ENCODE measurements at regions not wholly inside any gene's neighbourhood (a gene's known extent, or its start where the extent isn't known, plus 50 kb on each side); places are given as distances from the start of the nearest gene placed in this dataset.

GRCh38 chr1:99482286-99482685 is 163.6 kb upstream of the PALMD start:
- Histone ChIP-seq H3K4me2 (replicated peaks; ENCODE audit: extremely low read depth, low read length, poor library complexity, severe bottlenecking) (no peak overlapping the region), H3K27ac (ENCODE audit: low read depth in 1 of 2, low read length in 2 of 2) (no peak overlapping the region), H2AFZ (ENCODE audit: insufficient read depth, low read depth, low read length, poor library complexity, severe bottlenecking) (no peak overlapping the region), H4K20me1 (ENCODE audit: insufficient read depth, low read length) (no peaks in the 10 kb centered on the region), H3K27me3 (ENCODE audit: control insufficient read depth in 2 of 2, insufficient read depth in 2 of 2, low read length in 2 of 2) (no peaks in the 10 kb centered on the region), H3K4me1 (ENCODE audit: control insufficient read depth in 1 of 2, insufficient read depth in 2 of 2, low read length in 2 of 2) (no peaks in the 10 kb centered on the region), H3K9me3 (replicated peaks in 1 of 2; ENCODE audit: control insufficient read depth in 1 of 2, insufficient read depth in 1 of 2, low read length in 2 of 2) (no peaks in the 10 kb centered on the region), H3K36me3 (replicated peaks in 1 of 2; ENCODE audit: control insufficient read depth in 1 of 2, insufficient read depth in 2 of 2, low read length in 2 of 2) (no peaks in the 10 kb centered on the region), H3K4me3 (replicated peaks in 1 of 3; ENCODE audit: low read depth in 2 of 3, low read length in 3 of 3) (no peak overlapping the region), H3K79me2 (ENCODE audit: insufficient read depth, low read length) (no peaks in the 10 kb centered on the region), H3K9ac (ENCODE audit: insufficient read depth, low read length, poor library complexity, severe bottlenecking) (no peak overlapping the region)
- TF ChIP-seq CTCF (IDR thresholded peaks at IDR 0.05) = no peak
- Mint-ChIP-seq H3K4me3 (no peak overlapping the region), H3K9me3 (no peaks in the 10 kb centered on the region), H3K4me1 (no peaks in the 10 kb centered on the region), H3K36me3 (no peaks in the 10 kb centered on the region), H3K27me3 (ENCODE audit: low read depth in 3 of 3) (peaks cover 0 to 1% (median 0%) of the 10 kb centered on the region in 3 donors), H3K27ac (no peak overlapping the region)
- intact Hi-C loops (cut with micrococcal nuclease) = no loop called here
- 100% methylated on average over 1 of the region's 2 CpGs for WGBS (ENCODE audit: insufficient coverage)
- no peak for DNase-seq

DNA sequence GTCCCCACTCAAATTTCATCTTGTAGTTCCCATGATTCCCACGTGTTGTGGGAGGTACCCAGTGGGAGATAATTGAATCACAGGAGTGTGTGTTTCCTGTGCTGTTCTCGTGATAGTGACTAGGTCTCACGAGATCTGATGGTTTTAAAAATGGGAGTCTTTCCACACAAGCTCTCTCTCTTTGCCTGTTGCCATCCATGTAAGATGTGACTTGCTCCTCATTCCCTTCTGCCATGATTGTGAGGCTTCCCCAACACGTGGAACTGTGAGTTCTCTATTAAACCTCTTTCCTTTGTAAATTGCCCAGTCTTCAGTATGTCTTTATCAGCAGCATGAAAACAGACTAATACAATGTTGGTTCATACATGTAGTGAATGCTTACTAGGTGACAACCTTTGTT is 163.2 kb upstream of the PALMD start:
- Mint-ChIP-seq H3K9me3 (no peaks in the 10 kb centered on the region), H3K4me1 (no peaks in the 10 kb centered on the region), H3K36me3 (no peaks in the 10 kb centered on the region), H3K27me3 (ENCODE audit: low read depth in 3 of 3) (peaks cover 0 to 1% (median 0%) of the 10 kb centered on the region in 3 donors), H3K4me3 (no peak overlapping the region), H3K27ac (no peak overlapping the region)
- H3K4me2 ChIP-seq (replicated peaks; ENCODE audit: extremely low read depth, low read length, poor library complexity, severe bottlenecking) = no peak overlapping the region
- H3K4me3 ChIP-seq (replicated peaks in 1 of 3; ENCODE audit: low read depth in 2 of 3, low read length in 3 of 3) = no peak overlapping the region
- no peaks in the 10 kb centered on the region for H3K79me2 ChIP-seq (ENCODE audit: insufficient read depth, low read length)
- no peaks in the 10 kb centered on the region for H3K9me3 ChIP-seq (replicated peaks in 1 of 2; ENCODE audit: control insufficient read depth in 1 of 2, insufficient read depth in 1 of 2, low read length in 2 of 2)
- DNase-seq = no peak
- H3K4me1 ChIP-seq (ENCODE audit: control insufficient read depth in 1 of 2, insufficient read depth in 2 of 2, low read length in 2 of 2) = no peaks in the 10 kb centered on the region
- no peak overlapping the region for H3K27ac ChIP-seq (ENCODE audit: low read depth in 1 of 2, low read length in 2 of 2)
- H4K20me1 ChIP-seq (ENCODE audit: insufficient read depth, low read length) = no peaks in the 10 kb centered on the region
- no peak for TF ChIP-seq CTCF (IDR thresholded peaks at IDR 0.05)
- H3K36me3 ChIP-seq (replicated peaks in 1 of 2; ENCODE audit: control insufficient read depth in 1 of 2, insufficient read depth in 2 of 2, low read length in 2 of 2) = no peaks in the 10 kb centered on the region
- H2AFZ ChIP-seq (ENCODE audit: insufficient read depth, low read depth, low read length, poor library complexity, severe bottlenecking) = no peak overlapping the region
- H3K27me3 ChIP-seq (ENCODE audit: control insufficient read depth in 2 of 2, insufficient read depth in 2 of 2, low read length in 2 of 2) = no peaks in the 10 kb centered on the region
- intact Hi-C loops (cut with micrococcal nuclease) = no loop called here
- WGBS (ENCODE audit: insufficient coverage) = 80% methylated on average over 2 of the region's 4 CpGs
- H3K9ac ChIP-seq (ENCODE audit: insufficient read depth, low read length, poor library complexity, severe bottlenecking) = no peak overlapping the region

Measured in CD14-positive monocyte (primary cell).